ENCODE measurements at regions not wholly inside any gene's neighbourhood (a gene's known extent, or its start where the extent isn't known, plus 50 kb on each side); places are given as distances from the start of the nearest gene placed in this dataset.

DNA sequence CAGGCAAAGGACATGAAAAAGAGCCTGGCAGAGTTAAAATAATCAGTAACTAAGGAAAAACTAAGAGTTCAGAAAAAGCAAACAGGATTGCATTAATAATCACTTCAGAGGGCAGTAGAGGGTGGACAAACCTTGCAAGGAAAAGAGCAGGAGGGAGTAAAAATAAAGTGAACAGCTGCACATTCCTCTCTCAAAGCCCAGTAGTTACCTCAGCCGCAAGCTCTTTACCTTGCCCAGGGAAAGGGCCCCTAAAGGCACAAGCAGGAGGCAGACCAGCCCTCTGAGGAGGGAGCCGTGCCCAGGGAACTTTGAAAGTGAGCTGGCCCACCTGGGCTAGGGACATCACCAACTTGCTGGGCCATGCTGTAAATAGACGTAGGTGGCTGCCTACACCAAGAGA is 196.9 kb downstream of the C1D start:
- TF ChIP-seq CTCF (conservative IDR thresholded peaks at IDR 0.05; ENCODE audit: low read depth in 2 of 2) = no peak
- no peak for TF ChIP-seq ZNF114 (CRISPR knock-in tag; IDR thresholded peaks at IDR 0.05)
- TF ChIP-seq STAT1 (IDR thresholded peaks at IDR 0.05; ENCODE audit: unreplicated experiment) = no peak
- no peak for TF ChIP-seq EZH2 (IDR thresholded peaks at IDR 0.05; ENCODE audit: low read depth, unreplicated experiment)
- TF ChIP-seq EZH2phosphoT487 (IDR thresholded peaks at IDR 0.05; ENCODE audit: unreplicated experiment) = no peak
- TF ChIP-seq ETS1 (IDR thresholded peaks at IDR 0.05) = no peak
- TF ChIP-seq REST (IDR thresholded peaks at IDR 0.05; ENCODE audit: unreplicated experiment) = no peak
